ENCODE measurements at regions not wholly inside any gene's neighbourhood (a gene's known extent, or its start where the extent isn't known, plus 50 kb on each side); places are given as distances from the start of the nearest gene placed in this dataset.

DNA sequence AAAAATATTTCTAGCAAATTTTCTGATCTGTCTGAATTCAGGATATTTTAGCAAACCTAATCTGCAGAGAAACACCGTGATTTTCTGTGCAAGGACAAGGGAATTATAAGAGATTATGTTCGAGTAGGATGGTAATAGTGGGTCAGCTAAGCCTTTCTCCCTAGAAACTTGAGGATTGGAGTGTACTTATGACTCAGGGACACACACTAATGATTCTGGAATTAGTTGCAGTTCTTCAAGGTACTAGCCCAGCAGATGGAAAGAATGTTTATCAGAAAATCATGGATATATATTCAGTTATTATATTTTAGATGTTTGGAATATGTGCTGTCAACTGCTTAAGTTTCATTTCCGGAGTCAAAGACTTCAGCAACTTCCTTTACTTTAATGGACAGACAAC, 177.1 kb upstream of the MAP3K7 start:
- DNase-seq = no peak

GRCh38 chr6:90759664-90760063, 172.8 kb upstream of the MAP3K7 start:
- no peak for DNase-seq

- no peak for DNase-seq
These were observed 171.9 kb upstream of the MAP3K7 start for GRCh38 chr6:90758741-90759140.

GRCh38 chr6:90753820-90754643, 167.2 kb upstream of the MAP3K7 start:
- no peak for DNase-seq

DNA sequence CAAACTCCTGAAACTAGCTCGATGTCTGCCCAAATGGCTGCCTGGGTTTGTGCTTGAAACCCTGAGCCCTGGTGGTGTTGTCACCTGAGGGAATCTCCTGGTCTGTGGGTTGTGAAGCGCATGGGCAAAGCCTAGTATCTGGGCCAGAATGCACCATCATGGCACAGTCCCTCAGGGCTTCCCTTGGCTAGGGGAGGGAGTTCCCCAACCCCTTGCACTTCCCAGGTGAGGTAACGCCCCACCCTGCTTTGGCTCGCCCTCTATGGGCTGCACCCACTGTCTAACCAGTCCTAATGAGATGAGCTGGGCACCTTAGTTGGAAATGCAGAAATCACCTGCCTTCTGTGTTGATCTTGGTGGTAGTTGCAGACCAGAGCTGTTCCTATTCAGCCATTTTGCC, 152.9 kb upstream of the MAP3K7 start:
- DNase-seq = no peak

DNA sequence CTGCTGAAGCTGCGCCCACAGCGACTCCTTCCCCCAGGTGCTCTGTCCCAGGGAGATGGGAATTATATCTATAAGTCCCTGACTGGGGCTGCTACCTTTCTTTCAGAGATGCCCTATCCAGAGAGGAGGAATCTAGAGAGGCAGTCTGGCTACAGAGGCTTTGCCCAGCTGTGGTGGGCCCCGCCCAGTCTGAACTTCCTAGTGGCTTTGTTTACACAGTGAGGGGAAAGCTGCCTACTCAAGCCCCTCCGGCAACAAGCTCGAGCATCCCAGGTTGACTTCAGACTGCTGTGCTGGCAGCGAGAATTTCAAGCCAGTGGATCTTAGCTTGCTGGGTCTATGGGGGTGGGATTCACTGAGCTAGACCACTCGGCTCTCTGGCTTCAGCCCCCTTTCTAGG, 152.5 kb upstream of the MAP3K7 start:
- no peak for DNase-seq

- no peak for DNase-seq
These were observed 143.3 kb upstream of the MAP3K7 start for GRCh38 chr6:90730151-90730673.

DNA sequence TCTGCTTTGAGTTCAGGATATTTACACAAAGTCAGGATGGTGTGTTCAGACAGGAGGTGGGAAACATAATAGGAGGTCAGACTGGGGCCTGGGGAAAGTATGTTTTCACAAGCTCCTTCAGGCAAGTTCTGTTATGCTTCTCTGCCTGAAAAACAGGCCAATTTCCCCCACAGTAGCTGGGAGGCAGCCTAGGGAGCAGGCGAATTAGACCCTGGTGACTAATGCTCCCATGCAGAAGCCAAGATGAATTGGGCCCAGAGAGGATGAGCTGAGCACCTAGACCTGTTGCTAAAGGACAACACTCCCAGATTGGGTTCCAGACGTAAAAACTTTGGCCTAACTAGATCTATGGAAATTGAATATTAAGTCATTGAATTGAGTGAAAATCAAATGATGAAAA, 142.2 kb upstream of the MAP3K7 start:
- no peak for DNase-seq

DNA sequence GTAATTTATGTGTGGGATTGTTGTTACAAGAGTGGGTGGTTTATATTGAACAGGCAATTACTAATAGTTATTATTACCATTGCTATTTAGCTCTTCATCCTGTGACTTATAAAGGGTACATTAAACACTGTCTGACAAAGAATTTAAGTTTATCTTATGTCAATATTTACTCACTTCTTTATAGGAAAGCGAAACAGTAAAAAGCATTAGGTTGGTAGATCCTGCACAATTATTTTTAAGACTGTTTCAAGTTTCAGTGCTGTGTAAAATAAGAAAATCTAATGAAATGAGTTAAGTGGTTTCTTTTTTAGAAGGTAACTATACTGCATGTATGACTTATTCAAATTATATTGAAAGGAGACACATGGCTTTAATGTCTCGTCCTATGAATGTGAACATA, 135.8 kb upstream of the MAP3K7 start:
- no peak for DNase-seq

- no peak for DNase-seq
These were observed 133.5 kb upstream of the MAP3K7 start for GRCh38 chr6:90720404-90720803.

DNA sequence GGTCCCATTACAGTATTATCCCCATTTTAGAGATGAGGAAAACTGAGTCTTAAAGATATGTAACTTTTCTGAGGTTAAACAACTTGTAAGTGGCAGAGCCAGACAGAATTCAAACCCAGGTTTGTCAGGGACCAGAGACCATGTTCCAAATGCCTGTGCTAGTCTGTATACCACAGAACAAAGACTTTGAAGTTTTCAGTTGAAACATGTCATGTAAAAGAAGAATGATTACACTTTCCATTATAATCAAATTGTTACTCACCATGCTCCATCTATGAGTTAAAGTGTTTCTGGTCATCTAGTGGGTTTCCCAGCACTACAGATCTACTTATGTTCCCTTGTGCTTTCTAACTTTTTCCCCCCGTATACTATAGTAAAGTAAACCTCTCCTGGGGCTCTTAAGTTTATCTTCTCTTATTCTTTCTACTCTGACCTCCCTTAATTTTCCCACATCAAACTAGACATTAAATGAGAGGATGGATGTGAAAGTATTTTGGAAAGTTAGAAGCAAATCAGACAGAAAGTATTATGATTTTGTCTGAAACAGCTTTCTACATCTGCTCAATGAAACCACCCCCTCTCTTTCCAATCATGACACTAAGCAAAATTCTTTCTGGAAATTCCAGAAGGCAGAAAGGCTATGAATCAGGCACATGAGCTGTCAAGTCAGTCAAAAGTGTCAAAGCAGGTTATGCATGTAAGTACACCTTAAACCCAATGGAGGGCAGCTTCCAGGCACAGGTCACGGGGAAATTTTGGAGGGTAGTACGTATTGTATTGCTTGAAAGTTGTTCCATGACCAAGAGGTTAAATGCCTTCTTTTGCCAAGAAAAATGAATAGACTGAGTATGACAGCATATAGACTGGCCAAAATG, 132.7 kb upstream of the MAP3K7 start:
- no peak for DNase-seq

DNA sequence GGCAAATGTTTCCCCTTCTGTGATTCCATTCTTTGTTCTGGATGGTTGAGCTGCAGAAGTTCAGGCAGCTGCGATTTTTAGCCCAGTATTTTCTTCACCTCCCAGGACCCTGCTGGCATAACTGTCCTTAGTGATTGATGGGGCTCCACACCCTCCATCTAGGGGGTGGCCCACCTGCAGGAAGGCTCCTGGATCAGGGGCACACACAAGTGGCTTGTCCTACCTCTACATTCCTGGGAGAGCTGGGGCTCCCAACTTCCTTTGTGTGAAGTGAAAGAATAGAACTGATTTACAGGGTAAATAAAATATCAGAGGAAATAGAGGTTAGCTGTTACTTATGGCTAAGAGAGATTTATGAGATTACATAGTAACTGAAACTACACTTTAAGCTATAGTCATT, 129.5 kb upstream of the MAP3K7 start:
- DNase-seq = no peak

GRCh38 chr6:90715093-90715655, 128.3 kb upstream of the MAP3K7 start:
- DNase-seq = no peak

- DNase-seq = no peak
These were observed 127.4 kb upstream of the MAP3K7 start for GRCh38 chr6:90714319-90714718.

- no peak for DNase-seq
These were observed 125.2 kb upstream of the MAP3K7 start for GRCh38 chr6:90712114-90712513.

DNA sequence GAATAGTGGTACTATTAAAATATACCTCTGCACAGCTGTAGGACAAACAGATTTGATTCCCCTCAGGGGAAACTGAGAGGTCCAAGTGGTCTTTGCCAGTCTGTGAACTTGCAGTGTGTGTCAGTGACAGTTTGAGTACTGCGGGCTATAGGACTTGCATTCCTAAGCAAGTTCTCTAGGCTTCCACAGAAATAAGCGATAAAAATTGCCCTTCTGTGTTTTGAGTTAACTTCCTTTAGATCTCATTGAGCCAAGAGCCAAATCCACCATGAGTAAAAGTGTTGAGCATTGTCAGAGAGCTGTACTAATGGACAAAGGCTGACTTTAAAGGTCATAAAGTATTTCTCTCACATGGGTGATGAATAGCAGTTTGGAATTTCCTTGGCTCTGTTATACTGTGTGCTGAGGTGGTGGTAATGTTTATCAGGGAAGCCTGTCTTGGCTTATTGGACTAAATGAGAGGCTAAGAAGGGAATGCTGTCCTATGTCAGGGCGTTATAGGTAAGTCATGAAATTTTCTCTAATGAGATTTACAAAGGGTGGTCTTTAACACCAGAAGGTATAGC, 122.6 kb upstream of the MAP3K7 start:
- no peak for DNase-seq

GRCh38 chr6:90708206-90708737, 121.4 kb upstream of the MAP3K7 start:
- DNase-seq = no peak

DNA sequence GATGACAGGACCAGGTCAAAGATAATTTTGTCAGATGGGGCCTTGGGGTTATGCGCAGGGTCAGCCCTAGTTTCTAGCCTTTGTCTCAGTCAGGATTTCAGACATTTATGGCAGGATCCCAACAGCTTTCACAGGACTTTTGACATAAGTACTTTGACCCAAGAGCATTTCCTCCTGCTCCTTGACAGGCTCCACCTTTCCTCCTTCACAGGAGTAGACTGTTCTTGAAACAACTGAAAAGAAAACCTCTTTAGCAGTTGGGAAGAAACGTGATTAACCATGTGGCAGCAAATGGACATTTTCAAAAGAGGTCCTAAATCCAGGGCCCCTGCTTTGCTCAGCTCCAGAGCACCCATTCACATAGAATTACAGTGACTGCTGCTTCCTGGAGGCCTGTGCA, 120.4 kb upstream of the MAP3K7 start:
- no peak for DNase-seq

GRCh38 chr6:90703336-90703735, 116.5 kb upstream of the MAP3K7 start:
- no peak for DNase-seq

- DNase-seq = no peak
These were observed 115.1 kb upstream of the MAP3K7 start for GRCh38 chr6:90701926-90702325.

DNA sequence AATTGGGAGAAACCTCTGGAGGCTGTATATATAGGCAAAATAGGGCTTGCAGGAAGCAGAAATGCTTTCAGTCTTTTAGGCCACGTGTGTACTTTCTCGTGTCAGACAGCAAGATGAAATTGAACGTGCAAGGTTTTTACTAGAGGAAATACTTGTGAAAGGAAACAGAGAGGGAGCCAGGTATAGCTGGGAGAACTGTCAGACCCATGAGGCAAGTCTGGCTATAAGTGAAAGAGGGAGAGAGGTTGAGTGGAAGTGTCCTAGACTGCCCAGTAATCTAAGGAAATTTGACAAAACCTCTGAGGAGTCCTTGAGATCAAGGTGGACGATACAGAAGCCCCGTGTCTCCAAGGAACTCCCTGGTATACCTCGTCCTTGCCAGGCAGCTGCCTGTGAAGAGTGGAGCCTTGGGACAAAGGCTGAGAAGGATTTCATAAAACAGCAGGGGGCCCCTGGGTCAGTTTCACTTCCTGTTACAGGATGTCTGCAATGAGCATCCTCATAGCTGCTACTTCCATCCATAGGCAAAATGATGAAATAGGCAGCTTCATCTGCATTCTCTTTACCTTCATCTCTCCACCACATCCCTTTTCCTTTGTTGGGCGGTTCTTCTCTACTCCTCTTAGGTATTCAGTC, 114.4 kb upstream of the MAP3K7 start:
- no peak for DNase-seq

GRCh38 chr6:90695316-90695715, 108.4 kb upstream of the MAP3K7 start:
- DNase-seq = no peak
